GM21381 (cell line): ENCODE measurements at regions not wholly inside any gene's neighbourhood (a gene's known extent, or its start where the extent isn't known, plus 50 kb on each side); places are given as distances from the start of the nearest gene placed in this dataset.
"Not testable (repeated sequence)": the region's sequence is repeated elsewhere in the genome, so short reads cannot be mapped to it uniquely, and the experiment has no call there.

Source experiments
- ATAC-seq: cut with Tn5 transposase; IDR thresholded peaks from one replicate; pipeline ENCODE4 v1.9.1; 2021; ENCODE audit warnings: mild to moderate bottlenecking, moderate library complexity; ENCODE audit not compliant: unreplicated experiment

- ATAC-seq, result no peak
These were observed 338.5 kb upstream of the PPP2R3A start for GRCh38 chr3:135627057-135627456.

DNA sequence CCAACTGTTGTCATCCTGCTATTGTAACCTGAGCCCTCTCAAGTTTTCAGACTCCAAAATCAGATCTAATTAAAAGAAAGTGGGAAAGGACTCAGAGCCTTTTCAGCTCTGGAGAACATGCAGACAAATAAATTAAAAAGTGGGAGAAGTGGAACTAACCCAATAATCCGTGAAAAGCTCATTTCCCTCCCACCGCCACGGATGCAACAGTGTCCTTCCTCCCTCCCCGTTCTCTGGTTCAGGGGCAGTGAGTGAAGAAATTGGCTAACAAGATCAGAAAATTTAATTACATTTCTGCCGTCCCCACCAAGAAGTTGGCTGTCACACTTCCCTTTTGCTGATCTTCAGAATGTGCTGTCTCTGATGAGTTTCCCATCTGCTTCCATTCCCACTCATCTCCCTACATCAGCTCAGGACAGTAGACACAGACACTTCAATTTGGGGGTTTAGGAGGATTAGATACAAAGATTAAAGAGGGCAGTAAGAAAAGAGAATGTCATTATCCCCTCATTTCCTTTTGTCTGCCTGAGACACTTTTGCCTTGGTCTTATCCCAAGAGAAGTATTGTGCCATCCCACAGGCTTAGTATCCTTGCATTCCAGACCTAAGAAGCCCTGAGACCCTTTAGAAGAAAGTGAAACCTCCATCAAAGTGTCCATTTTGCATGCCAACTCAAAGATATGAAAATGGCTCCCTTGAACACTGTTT lies 335.7 kb upstream of the PPP2R3A start:
- ATAC-seq, result no peak

- no peak for ATAC-seq
These were observed 332.9 kb upstream of the PPP2R3A start for GRCh38 chr3:135632556-135633065.

GRCh38 chr3:135633078-135633477 lies 332.4 kb upstream of the PPP2R3A start:
- no peak for ATAC-seq

GRCh38 chr3:135636596-135636995 lies 328.9 kb upstream of the PPP2R3A start:
- no peak for ATAC-seq

DNA sequence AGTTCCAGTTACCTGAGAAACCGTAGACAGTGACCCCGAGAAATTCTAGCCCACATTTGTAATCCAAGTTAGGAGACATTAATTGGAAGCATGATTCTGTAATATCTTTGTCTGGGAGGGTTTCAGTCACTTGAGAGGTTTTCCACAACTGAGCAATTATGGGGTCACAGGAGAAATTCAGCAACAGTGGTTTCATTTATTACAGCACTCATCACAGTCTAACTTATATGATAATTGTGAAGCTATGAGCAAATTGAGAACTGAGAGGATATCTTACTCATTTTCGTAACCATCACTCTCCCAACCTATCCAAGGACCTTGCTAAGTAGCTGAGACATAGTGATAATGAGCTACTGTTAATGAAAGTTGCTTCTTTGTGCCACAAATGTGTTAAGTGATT lies 328.5 kb upstream of the PPP2R3A start:
- no peak for ATAC-seq

- no peak for ATAC-seq
These were observed 323.8 kb upstream of the PPP2R3A start for GRCh38 chr3:135641761-135642160.

DNA sequence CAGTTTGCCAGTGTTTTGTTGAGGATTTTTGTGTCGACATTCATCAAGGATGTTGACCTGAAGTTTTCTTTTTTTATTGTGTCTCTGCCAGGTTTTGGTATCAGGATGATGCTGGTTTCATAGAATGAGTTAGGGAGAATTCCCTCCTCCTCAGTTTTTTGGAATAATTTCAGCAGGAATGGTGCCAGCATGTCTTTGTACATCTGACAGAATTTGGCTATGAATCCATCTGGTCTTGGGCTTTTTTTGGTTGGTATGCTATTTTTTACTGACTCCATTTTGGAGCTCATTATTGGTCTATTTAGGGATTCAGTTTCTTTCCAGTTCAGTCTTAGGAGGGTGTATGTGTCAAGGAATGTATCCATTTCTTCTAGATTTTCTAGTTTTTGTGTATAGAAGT lies 320.0 kb upstream of the PPP2R3A start:
- no peak for ATAC-seq

- no peak for ATAC-seq
These were observed 318.7 kb upstream of the PPP2R3A start for GRCh38 chr3:135646873-135647272.

DNA sequence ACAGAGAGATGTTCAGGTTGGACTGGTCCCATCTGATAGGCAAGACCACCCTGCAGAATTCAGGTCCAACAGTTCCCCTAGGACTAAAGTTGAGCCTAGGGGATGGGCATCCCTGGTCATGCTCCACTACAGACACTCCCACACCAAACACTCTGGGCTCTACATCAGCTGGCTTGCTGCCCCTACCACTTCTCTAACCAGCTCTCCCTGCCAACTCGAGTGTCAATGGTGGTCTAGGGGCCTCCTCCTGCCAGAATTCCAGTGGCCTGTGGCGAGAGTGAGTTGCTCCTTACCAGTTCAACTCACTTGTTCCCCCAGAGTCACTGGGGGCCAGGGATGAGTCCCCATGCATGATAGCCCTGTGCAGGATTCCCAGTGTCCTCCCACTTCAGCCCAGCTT lies 316.2 kb upstream of the PPP2R3A start:
- ATAC-seq, result no peak

DNA sequence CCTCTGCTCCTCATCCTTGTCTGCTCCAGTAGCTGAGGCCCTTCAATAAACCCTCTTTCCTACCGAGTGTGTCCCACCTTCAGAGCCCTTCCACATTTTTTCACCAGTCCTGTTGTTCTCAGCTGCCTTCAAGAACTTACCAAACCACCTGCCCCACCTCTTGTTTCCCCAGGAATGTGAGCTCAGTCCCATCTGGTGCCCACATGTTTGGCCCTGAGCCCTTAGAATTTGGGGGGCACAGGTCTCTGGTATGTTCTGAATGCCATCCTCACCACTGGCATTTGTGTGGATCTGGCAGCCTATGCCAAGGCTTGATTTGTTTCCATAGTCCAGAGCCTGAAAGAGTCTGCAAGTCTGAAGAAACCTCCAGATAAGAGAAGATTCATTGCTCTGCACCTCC lies 315.2 kb upstream of the PPP2R3A start:
- no peak for ATAC-seq

GRCh38 chr3:135652388-135652787 lies 313.1 kb upstream of the PPP2R3A start:
- no peak for ATAC-seq

DNA sequence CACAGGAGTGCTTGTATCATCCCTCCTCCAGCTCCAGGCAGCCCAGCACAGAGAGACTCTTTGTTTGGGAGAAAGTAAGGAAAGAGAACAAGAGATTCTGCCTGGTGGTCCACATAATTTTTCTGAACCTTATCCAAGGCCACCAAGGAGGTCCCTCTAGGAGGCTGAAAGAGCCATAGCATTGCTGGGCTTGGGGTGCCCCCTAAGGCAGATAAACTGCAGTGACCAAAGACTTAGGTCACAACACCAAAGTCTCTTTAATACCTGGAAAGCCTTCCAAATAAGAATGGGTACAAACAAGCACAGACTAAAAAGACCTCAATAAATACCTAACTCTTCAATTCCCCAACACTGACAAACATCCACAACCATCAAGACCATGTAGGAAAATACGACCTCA lies 310.2 kb upstream of the PPP2R3A start:
- ATAC-seq, result no peak

GRCh38 chr3:135658451-135658850 lies 307.1 kb upstream of the PPP2R3A start:
- not testable (repeated sequence) for ATAC-seq

GRCh38 chr3:135667061-135667460 lies 298.5 kb upstream of the PPP2R3A start:
- no peak for ATAC-seq

GRCh38 chr3:135674508-135674907 lies 291.0 kb upstream of the PPP2R3A start:
- ATAC-seq, result no peak

- no peak for ATAC-seq
These were observed 287.1 kb upstream of the PPP2R3A start for GRCh38 chr3:135678386-135678785.

DNA sequence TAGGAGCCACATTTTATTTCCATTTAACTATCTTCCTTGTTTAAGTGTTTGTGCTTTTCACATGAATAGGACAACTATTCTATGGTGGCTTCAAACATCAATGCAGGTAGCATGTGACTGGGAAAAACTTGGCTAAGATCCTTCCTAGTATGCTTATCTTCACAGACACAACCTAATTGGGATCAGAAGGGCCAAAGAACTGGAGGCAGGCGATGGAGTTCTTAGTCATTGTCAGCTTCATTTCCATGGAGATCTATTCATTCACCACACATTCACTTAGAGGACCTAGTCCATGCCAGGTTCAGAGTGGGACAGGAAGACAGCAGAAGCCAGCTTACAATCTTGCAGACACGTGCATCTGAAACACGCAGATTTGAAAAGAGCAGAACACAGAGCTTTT lies 277.5 kb upstream of the PPP2R3A start:
- no peak for ATAC-seq

DNA sequence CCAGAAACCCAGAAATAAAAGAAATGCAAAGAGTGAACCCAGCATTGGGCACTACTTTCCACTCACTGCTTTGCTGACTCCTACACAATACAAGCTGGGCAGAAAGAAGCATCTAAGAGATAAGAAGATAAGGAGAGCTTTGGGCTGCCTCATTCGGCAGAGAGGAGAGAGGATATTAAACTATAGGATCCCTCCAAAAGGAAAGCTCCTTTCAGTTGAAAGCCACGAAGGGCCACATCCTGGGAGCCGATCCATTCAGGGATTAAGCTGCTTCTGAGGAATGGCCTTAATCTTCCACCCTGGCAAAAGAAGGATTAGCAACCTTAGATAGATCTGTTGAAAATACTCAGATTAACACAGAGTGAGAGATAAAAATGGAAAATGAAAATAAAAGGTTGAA lies 274.9 kb upstream of the PPP2R3A start:
- ATAC-seq, result no peak

GRCh38 chr3:135691240-135691639 lies 274.3 kb upstream of the PPP2R3A start:
- ATAC-seq, result no peak

GRCh38 chr3:135694142-135694541 lies 271.4 kb upstream of the PPP2R3A start:
- no peak for ATAC-seq

- no peak for ATAC-seq
These were observed 265.8 kb upstream of the PPP2R3A start for GRCh38 chr3:135699741-135700140.

- ATAC-seq, result no peak
These were observed 258.7 kb upstream of the PPP2R3A start for GRCh38 chr3:135706758-135707375.
